PC-9 (cell line): ENCODE measurements at regions not wholly inside any gene's neighbourhood (a gene's known extent, or its start where the extent isn't known, plus 50 kb on each side); places are given as distances from the start of the nearest gene placed in this dataset.

Experiments used
- EZH2 ChIP-seq: fragments of 200-600 bp; sonication (generic); IDR thresholded peaks from 2 replicates; pipeline ENCODE4 v1.8.0; 2017; ENCODE audit warnings: antibody characterized with exemption, low read depth
- TF ChIP-seq, protein P1 (sequence below): fragments of 200-600 bp; sonication (generic); conservative IDR thresholded peaks from 2 replicates; pipeline ENCODE4 v1.6.1; 2017; ENCODE audit warnings: mixed run types, antibody characterized with exemption, mild to moderate bottlenecking, moderate library complexity

DNA sequence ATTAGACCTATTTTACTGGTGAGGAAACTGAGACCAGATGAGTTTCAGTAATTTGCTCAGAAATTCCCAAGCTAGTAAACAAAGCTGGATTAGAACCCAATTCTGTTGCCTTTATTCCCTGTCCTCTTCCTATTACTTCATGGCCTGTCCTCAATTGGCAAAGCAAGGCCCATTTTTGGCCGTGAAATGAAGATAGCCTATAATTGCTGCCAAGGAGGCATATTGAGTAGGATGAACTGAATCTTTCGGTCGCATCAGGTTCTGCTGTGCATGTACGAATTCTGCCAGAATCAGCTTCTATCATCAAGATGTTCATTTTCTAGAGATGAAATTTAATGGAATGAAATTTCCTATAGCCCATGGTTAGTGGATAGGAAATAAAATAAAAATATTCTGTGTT lies 1485.2 kb upstream of the PIK3C3 start:
- no peak for TF ChIP-seq EZH2
- TF ChIP-seq, protein P1, sequence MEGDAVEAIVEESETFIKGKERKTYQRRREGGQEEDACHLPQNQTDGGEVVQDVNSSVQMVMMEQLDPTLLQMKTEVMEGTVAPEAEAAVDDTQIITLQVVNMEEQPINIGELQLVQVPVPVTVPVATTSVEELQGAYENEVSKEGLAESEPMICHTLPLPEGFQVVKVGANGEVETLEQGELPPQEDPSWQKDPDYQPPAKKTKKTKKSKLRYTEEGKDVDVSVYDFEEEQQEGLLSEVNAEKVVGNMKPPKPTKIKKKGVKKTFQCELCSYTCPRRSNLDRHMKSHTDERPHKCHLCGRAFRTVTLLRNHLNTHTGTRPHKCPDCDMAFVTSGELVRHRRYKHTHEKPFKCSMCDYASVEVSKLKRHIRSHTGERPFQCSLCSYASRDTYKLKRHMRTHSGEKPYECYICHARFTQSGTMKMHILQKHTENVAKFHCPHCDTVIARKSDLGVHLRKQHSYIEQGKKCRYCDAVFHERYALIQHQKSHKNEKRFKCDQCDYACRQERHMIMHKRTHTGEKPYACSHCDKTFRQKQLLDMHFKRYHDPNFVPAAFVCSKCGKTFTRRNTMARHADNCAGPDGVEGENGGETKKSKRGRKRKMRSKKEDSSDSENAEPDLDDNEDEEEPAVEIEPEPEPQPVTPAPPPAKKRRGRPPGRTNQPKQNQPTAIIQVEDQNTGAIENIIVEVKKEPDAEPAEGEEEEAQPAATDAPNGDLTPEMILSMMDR: no peak
